GM21786 (cell line): ENCODE measurements at regions not wholly inside any gene's neighbourhood (a gene's known extent, or its start where the extent isn't known, plus 50 kb on each side); places are given as distances from the start of the nearest gene placed in this dataset.
A peak's percentile ranks its signal among the peaks of the same experiment; 100 is the strongest.

Source experiments
- ATAC-seq: cut with Tn5 transposase; IDR thresholded peaks from one replicate; pipeline ENCODE4 v1.9.1; 2021; ENCODE audit not compliant: unreplicated experiment

DNA sequence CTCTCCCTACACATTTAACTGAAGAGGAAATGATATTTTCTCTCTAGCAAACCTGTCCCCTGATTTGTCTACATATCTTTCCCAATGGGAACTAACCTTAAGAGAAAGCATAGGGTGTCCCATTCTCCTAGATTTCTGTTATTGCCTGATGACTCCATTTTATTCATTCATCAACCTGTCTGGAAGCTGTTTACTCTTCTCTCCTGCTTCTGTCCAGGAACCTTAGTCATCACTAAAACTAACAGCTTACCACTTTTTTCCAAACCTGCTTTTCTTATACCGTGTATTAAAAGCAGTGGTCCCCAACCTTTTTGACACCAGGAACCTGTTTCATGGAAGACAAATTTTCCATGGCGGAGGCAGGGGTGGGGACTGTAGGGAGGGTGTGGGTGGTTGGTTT is 473.3 kb upstream of the PCDH15 start:
- no peak for ATAC-seq

DNA sequence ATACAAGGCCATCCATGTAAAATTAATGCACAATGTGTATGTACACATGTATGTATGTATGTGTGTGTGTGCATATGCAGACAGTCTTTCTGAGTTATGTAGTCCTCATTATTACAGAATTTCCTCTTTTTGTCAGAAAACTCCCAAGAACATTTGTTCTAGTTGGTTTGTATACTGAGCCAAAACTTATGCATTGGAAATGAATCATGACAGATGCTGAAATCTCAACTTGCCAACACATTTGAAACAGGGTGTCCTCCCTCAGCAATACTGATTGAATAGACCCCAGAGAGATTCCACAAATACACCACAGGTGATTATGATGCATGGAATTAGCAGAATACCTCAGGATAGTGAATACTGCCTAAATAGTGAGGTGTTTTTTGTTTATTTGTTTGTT is 472.9 kb upstream of the PCDH15 start:
- no peak for ATAC-seq

DNA sequence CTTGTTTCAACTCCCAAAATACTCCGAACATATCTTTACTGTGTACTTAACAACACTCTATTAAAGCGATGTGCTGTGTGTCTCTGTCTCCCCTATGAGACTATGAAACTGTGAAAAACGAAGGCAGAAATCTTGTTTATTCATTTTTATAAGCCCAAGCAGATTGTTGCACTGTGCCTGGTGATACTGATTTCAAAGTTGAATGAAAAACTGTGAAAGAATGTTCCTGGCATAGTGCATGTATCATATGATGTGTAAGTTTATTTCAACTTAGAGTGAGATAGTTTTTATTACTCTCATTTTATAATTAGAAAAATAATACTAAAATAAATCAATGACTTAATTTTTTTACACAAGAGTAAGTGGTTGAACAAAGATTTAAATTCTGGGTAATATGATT is 471.9 kb upstream of the PCDH15 start:
- no peak for ATAC-seq

- ATAC-seq: no peak
These were observed 465.8 kb upstream of the PCDH15 start for GRCh38 chr10:55266797-55267196.

GRCh38 chr10:55263327-55263726 is 462.3 kb upstream of the PCDH15 start:
- no peak for ATAC-seq

DNA sequence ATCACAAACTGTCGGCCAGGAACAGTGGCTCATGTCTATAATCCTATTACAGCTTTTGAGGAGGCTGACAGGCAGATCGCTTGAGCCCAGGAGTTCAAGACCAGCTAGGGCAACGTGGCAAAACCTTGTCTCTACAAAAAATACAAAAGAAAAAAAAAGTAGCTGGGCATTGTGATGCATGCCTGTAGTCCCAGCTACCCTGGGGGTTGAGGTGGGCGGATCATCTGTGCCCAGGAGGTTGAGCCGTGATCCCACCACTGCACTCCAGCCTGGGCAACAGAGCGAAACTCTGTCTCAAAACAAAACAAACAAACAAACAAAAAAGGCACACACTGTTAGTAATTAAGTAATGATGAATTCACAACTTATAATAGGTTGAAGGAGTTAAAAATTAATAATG is 441.5 kb upstream of the PCDH15 start:
- ATAC-seq: no peak

- ATAC-seq: no peak
These were observed 436.4 kb upstream of the PCDH15 start for GRCh38 chr10:55237462-55237861.

DNA sequence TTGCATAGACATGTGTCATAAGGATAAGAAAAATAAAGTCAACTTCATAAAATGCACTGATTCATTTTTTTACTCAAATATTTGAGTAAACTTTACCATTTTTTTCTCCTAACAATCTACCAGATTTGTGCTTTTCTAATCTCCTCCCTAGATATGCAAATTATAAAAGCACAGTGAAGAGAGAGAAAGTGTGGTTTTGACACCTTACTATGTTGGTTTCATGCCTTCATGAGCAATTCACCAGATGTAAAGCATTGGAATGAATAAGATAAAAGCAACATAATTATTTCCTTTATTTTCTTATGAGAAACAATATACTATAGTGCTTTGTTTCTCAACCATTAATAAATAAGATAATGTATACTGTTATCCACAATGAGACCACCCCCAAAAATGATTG is 432.5 kb upstream of the PCDH15 start:
- ATAC-seq: peak; percentile 99

DNA sequence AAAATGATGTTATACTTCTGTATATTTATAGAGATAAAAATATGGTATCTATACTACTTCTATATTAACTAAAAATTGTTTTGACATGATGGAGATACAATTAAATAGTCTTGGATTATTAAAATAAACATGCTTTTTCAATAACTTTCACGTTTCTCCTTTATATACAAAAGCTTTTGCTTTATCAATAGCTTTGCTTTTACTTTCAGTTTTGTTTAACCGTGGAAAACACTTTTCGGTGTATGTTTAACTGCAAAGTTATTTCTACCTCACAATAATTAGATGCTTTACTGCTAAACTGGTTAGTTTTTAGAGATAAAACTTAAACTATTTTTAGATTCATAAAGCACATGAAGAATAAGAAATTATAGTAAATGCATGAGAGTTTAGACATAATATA is 432.1 kb upstream of the PCDH15 start:
- peak; percentile 26 for ATAC-seq

- ATAC-seq: no peak
These were observed 431.5 kb upstream of the PCDH15 start for GRCh38 chr10:55232553-55232952.

GRCh38 chr10:55227967-55228366 is 426.9 kb upstream of the PCDH15 start:
- no peak for ATAC-seq

- ATAC-seq: no peak
These were observed 423.2 kb upstream of the PCDH15 start for GRCh38 chr10:55224007-55224781.

GRCh38 chr10:55223352-55223751 is 422.3 kb upstream of the PCDH15 start:
- no peak for ATAC-seq

- no peak for ATAC-seq
These were observed 419.9 kb upstream of the PCDH15 start for GRCh38 chr10:55220975-55221374.

- no peak for ATAC-seq
These were observed 414.7 kb upstream of the PCDH15 start for GRCh38 chr10:55215699-55216098.

GRCh38 chr10:55214608-55215007 is 413.6 kb upstream of the PCDH15 start:
- no peak for ATAC-seq

- no peak for ATAC-seq
These were observed 411.0 kb upstream of the PCDH15 start for GRCh38 chr10:55212051-55212450.

- ATAC-seq: no peak
These were observed 402.8 kb upstream of the PCDH15 start for GRCh38 chr10:55203874-55204273.

DNA sequence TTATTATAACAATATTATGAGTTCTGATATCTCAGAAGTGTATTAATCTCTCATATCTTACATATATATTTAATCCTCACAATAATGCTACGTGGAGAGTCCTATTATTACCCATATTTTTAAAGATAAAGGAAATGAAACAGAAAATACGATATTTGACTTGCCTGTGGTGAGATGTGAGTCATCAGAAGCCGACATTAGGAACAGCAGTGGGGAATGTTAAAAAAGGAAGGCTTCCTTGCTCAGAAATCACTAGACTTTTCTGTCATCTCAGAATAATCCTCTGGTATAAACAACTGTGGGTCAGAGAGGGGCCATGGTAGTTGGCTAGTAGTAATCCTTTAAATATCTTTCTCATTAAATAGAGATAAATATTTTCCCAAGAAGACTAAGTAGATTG is 402.3 kb upstream of the PCDH15 start:
- ATAC-seq: no peak

DNA sequence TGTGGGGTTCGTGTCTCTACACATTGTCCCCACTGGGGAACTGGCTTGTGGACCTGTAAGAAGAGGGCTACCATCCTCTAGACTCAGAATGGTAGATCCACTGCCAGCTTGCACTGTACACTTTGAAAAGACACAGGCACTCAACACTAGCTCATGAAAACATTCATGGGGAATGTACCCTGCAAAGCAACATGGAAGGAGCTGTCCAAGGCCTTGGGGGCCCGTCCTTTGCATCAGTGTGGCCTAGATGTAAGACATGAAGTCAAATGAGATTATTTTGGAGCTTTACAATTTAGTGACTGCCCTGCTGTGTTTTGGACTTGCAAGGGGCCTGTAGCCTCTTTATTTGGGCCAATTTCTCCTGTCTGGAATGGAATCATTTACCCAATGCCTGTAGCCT is 399.0 kb upstream of the PCDH15 start:
- no peak for ATAC-seq

DNA sequence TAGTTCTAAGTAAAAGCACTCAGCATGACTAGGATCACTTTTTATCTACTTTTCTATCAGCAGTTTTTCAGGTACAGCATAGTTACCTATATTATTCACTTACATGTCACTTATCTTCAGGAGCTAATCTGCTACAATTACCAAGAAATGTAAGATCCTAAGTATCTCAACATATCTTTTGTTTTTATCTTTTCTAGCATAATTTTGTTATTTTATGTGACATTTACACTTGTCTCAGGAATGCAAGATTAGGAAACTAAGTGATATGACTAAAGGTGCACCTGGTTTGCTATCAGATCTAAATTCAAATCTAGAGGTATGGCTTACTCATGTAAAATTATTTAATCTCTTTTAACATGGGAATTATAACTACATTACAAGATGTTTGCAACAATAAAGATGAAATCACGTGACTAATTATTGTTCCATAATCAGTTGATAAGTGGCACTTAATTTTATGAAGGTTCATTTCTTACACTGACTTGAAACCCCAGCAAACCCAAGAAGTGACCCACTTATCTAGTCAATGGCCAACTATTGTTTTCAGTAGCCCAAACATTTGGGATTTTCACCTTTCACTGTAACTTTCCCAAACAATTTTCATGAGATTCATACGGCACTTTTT is 390.3 kb upstream of the PCDH15 start:
- ATAC-seq: no peak

DNA sequence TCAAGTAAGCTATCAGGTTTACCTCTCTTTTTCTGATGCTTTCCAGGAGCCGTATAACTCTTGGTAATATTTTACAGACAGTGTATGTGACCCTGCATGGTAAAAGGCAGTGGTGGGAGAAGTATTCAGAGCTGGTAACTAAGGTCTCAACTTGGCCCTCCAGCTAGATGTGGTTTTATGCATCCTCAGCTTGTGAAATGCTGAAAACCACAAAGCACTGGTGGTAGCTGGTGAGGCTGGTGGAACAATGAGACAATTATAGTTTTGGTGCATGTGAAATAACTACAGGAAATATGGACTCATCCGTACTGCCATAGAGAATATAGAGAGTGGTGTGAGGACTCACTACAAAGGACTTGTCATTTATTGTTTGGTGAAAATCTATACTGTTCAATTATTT is 383.0 kb upstream of the PCDH15 start:
- ATAC-seq: peak; percentile 51

DNA sequence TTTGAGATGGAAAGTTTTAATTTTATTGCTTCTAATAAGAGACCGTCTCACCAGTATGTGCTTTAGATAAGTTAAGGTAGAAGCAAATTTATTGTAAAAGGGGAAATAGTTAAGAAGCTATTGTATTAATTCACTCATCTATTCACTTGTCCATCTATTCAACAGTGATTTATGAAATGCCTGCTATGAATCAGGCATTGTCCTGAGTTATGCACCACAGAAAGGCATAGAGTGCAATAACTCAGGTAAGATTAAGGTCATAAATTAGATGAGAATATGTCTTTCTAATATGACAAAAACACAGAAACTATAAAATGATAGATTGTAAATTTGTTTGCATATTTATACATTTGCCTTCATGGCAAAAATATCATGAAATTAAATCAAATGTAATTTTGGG is 379.3 kb upstream of the PCDH15 start:
- no peak for ATAC-seq
